Superior temporal gyrus (tissue), 1 donor: ENCODE measurements at regions not wholly inside any gene's neighbourhood (a gene's known extent, or its start where the extent isn't known, plus 50 kb on each side); places are given as distances from the start of the nearest gene placed in this dataset.

ENCODE experiments used
- DNase-seq: peaks from one replicate; pipeline ENCODE4 v3.0.0-alpha.2; 2016; ENCODE audit errors: extremely low spot score

GRCh38 chr13:42720858-42721219 lies 60.5 kb upstream of the FAM216B start:
- DNase-seq, result no peak

GRCh38 chr13:42722883-42723539 lies 58.4 kb upstream of the FAM216B start:
- DNase-seq, result no peak

GRCh38 chr13:42728507-42729180 lies 52.7 kb upstream of the FAM216B start:
- no peak for DNase-seq

- DNase-seq, result no peak
Measured at GRCh38 chr13:42729857-42730402, 51.5 kb upstream of the FAM216B start.
